ENCODE measurements at regions not wholly inside any gene's neighbourhood (a gene's known extent, or its start where the extent isn't known, plus 50 kb on each side); places are given as distances from the start of the nearest gene placed in this dataset.

- Histone ChIP-seq H3K4me1 (ENCODE audit: control insufficient read depth in 1 of 2, insufficient read depth in 2 of 2, low read depth in 1 of 2, low read length in 1 of 2) (no peaks in the 10 kb centered on the region), H3K27ac (ENCODE audit: low read depth in 2 of 2, low read length in 1 of 2) (no peak overlapping the region), H3K27me3 (ENCODE audit: insufficient read depth) (no peaks in the 10 kb centered on the region), H3K9ac (no peak overlapping the region), H3K4me2 (no peak overlapping the region), H3K36me3 (replicated peaks in 1 of 2; ENCODE audit: control insufficient read depth in 1 of 2, insufficient read depth in 2 of 2, low read length in 1 of 2) (no peaks in the 10 kb centered on the region), H3K79me2 (ENCODE audit: insufficient read depth) (no peaks in the 10 kb centered on the region), H4K20me1 (ENCODE audit: insufficient read depth) (no peaks in the 10 kb centered on the region), H3K9me2 (no peaks in the 10 kb centered on the region), H3F3A (replicated peaks; ENCODE audit: insufficient read depth) (no peaks in the 10 kb centered on the region), H2AFZ (ENCODE audit: low read depth) (no peak overlapping the region), H3K9me3 (no peaks in the 10 kb centered on the region), H3K4me3 (ENCODE audit: low read depth in 2 of 2, low read length in 1 of 2) (no peak overlapping the region)
- 21% methylated on average over 6 of the region's 6 CpGs for WGBS (ENCODE audit: low lambda C conversion rate)
- no peak for TF ChIP-seq POLR2AphosphoS5 (IDR thresholded peaks at IDR 0.05; ENCODE audit: low read depth, low read length)
- TF ChIP-seq ELF1 (IDR thresholded peaks at IDR 0.05) = no peak
- TF ChIP-seq SIN3A (IDR thresholded peaks at IDR 0.05; ENCODE audit: borderline replicate concordance, low read depth, low read length) = no peak
- TF ChIP-seq MXI1 (IDR thresholded peaks at IDR 0.05; ENCODE audit: low read depth, low read length) = no peak
- no peak for TF ChIP-seq USF1 (IDR thresholded peaks at IDR 0.05; ENCODE audit: borderline replicate concordance, low read depth)
- no peak for TF ChIP-seq FOXM1 (IDR thresholded peaks at IDR 0.05; ENCODE audit: low read depth)
- no peak for TF ChIP-seq RCOR1 (IDR thresholded peaks at IDR 0.05; ENCODE audit: low read length)
- no peak for TF ChIP-seq NFIC (IDR thresholded peaks at IDR 0.05; ENCODE audit: borderline replicate concordance)
- no peak for TF ChIP-seq MAX (IDR thresholded peaks at IDR 0.05; ENCODE audit: low read depth)
- no peak for TF ChIP-seq EZH2phosphoT487 (IDR thresholded peaks at IDR 0.05; ENCODE audit: borderline replicate concordance, low read depth)
- TF ChIP-seq EP300 (IDR thresholded peaks at IDR 0.05; ENCODE audit: borderline replicate concordance in 1 of 2, low read depth in 1 of 2, low read length in 1 of 2) = no peak
- ChIA-PET POLR2A (interaction anchor here (0.7 kb wide), 1 partner anchor 10 kb away, joined by 3 read pairs; no protein-coding TSS in a partner anchor), CTCF (interaction anchor here (0.6 to 1.6 kb wide), 2 partner anchors 9 to 1868 kb away, joined by 3 read pairs; no protein-coding TSS in a partner anchor)
- DNase-seq = no peak
These were observed 436.4 kb downstream of the BCOR start for GRCh38 chrX:39661116-39661907.

- Histone ChIP-seq H3K4me1 (ENCODE audit: control insufficient read depth in 1 of 2, insufficient read depth in 2 of 2, low read depth in 1 of 2, low read length in 1 of 2) (peaks cover 0 to 12% of the 10 kb centered on the region in 2 experiments; a peak in 1 of 4 replicates), H3K27ac (ENCODE audit: low read depth in 2 of 2, low read length in 1 of 2) (peak overlapping the region in 1 of 2 experiments; percentile 71; a peak in 2 of 4 replicates), H4K20me1 (ENCODE audit: insufficient read depth) (no peaks in the 10 kb centered on the region), H3K9me2 (no peaks in the 10 kb centered on the region), H3K4me2 (0 out of 2 replicates have a peak overlapping the region, but pooled peaks have one; percentile 10), H3K4me3 (ENCODE audit: low read depth in 2 of 2, low read length in 1 of 2) (no peak overlapping the region), H3K9ac (peak overlapping the region; percentile 9; the same call in 1 of the 2 replicates), H3F3A (replicated peaks; ENCODE audit: insufficient read depth) (no peaks in the 10 kb centered on the region), H3K36me3 (replicated peaks in 1 of 2; ENCODE audit: control insufficient read depth in 1 of 2, insufficient read depth in 2 of 2, low read length in 1 of 2) (no peaks in the 10 kb centered on the region), H2AFZ (ENCODE audit: low read depth) (no peak overlapping the region), H3K9me3 (no peaks in the 10 kb centered on the region), H3K27me3 (ENCODE audit: insufficient read depth) (no peaks in the 10 kb centered on the region), H3K79me2 (ENCODE audit: insufficient read depth) (no peaks in the 10 kb centered on the region)
- DNase-seq = no peak
- CTCF ChIA-PET = no interaction called here
- POLR2A ChIA-PET = no interaction called here
- 21% methylated on average over 3 of the region's 3 CpGs for WGBS (ENCODE audit: low lambda C conversion rate)
- peak; percentile 66 for TF ChIP-seq TCF12 (IDR thresholded peaks at IDR 0.05)
- TF ChIP-seq USF2 (IDR thresholded peaks at IDR 0.05; ENCODE audit: borderline replicate concordance, low read depth, low read length) = no peak
- no peak for TF ChIP-seq USF1 (IDR thresholded peaks at IDR 0.05; ENCODE audit: borderline replicate concordance, low read depth)
- no peak for TF ChIP-seq GABPA (IDR thresholded peaks at IDR 0.05; ENCODE audit: low read depth)
- no peak for TF ChIP-seq POLR2AphosphoS5 (IDR thresholded peaks at IDR 0.05; ENCODE audit: low read depth, low read length)
- 0 out of 2 replicates have a peak, but pooled peaks have one; percentile 31 for TF ChIP-seq FOSL2 (IDR thresholded peaks at IDR 0.05; ENCODE audit: borderline replicate concordance, low read depth)
- 0 out of 4 replicates have a peak, but pooled peaks of 1 of the 2 experiments have one; percentile 26 for TF ChIP-seq EP300 (IDR thresholded peaks at IDR 0.05; ENCODE audit: borderline replicate concordance in 1 of 2, low read depth in 1 of 2, low read length in 1 of 2)
- no peak for TF ChIP-seq REST (IDR thresholded peaks at IDR 0.05; ENCODE audit: low read depth, low read length)
- TF ChIP-seq PBX3 (IDR thresholded peaks at IDR 0.05) = peak; percentile 63
These were observed 431.8 kb downstream of the BCOR start for GRCh38 chrX:39665830-39666518.
